GM21529 (cell line): ENCODE measurements at regions not wholly inside any gene's neighbourhood (a gene's known extent, or its start where the extent isn't known, plus 50 kb on each side); places are given as distances from the start of the nearest gene placed in this dataset.

ENCODE experiments used
- ATAC-seq: cut with Tn5 transposase; IDR thresholded peaks from one replicate; pipeline ENCODE4 v1.9.1; 2021; ENCODE audit not compliant: unreplicated experiment

GRCh38 chr22:48694296-48694883 lies 1133.3 kb downstream of the BRD1 start:
- no peak for ATAC-seq

- ATAC-seq = no peak
Observed at GRCh38 chr22:48693377-48694135, 1134.1 kb downstream of the BRD1 start.

GRCh38 chr22:48692734-48693376 lies 1134.8 kb downstream of the BRD1 start:
- ATAC-seq = no peak

GRCh38 chr22:48691431-48691851 lies 1136.2 kb downstream of the BRD1 start:
- no peak for ATAC-seq

GRCh38 chr22:48690583-48691317 lies 1136.9 kb downstream of the BRD1 start:
- ATAC-seq = no peak

GRCh38 chr22:48689206-48689605 lies 1138.5 kb downstream of the BRD1 start:
- ATAC-seq = no peak

- no peak for ATAC-seq
Observed at GRCh38 chr22:48688366-48688765, 1139.3 kb downstream of the BRD1 start.

GRCh38 chr22:48687606-48688005 lies 1140.1 kb downstream of the BRD1 start:
- no peak for ATAC-seq

GRCh38 chr22:48686694-48687302 lies 1140.9 kb downstream of the BRD1 start:
- ATAC-seq = no peak

GRCh38 chr22:48685767-48686166 lies 1141.9 kb downstream of the BRD1 start:
- ATAC-seq = no peak

GRCh38 chr22:48683640-48684039 lies 1144.0 kb downstream of the BRD1 start:
- ATAC-seq = no peak

- no peak for ATAC-seq
Observed at GRCh38 chr22:48682504-48682903, 1145.2 kb downstream of the BRD1 start.

- ATAC-seq = no peak
Observed at GRCh38 chr22:48680601-48681000, 1147.1 kb downstream of the BRD1 start.

GRCh38 chr22:48679656-48680555 lies 1147.8 kb downstream of the BRD1 start:
- ATAC-seq = no peak

GRCh38 chr22:48678171-48679135 lies 1149.2 kb downstream of the BRD1 start:
- no peak for ATAC-seq

- no peak for ATAC-seq
Observed at GRCh38 chr22:48677621-48678020, 1150.1 kb downstream of the BRD1 start.

GRCh38 chr22:48677168-48677520 lies 1150.5 kb downstream of the BRD1 start:
- no peak for ATAC-seq

- ATAC-seq = no peak
Observed at GRCh38 chr22:48676266-48677167, 1151.2 kb downstream of the BRD1 start.
